ENCODE measurements at regions not wholly inside any gene's neighbourhood (a gene's known extent, or its start where the extent isn't known, plus 50 kb on each side); places are given as distances from the start of the nearest gene placed in this dataset.

GRCh38 chr7:119861385-119861784, 411.6 kb upstream of the KCND2 start:
- no peak overlapping the region for H2BK15ac ChIP-seq (ENCODE audit: low read depth, poor library complexity, severe bottlenecking)
- H3K4me2 ChIP-seq (ENCODE audit: low read length, poor library complexity, severe bottlenecking): no peak overlapping the region
- no peaks in the 10 kb centered on the region for H3K9me3 ChIP-seq (ENCODE audit: control insufficient read depth, low read length)
- H2BK120ac ChIP-seq (ENCODE audit: low read depth, low read length): no peak overlapping the region
- no peak overlapping the region for H2AFZ ChIP-seq (ENCODE audit: low read depth, low read length)
- no peak overlapping the region for H2BK5ac ChIP-seq (ENCODE audit: low read depth, low read length, poor library complexity, severe bottlenecking)
- H2AK5ac ChIP-seq (ENCODE audit: low read length, severe bottlenecking): no peak overlapping the region
- no peaks in the 10 kb centered on the region for H3K4me1 ChIP-seq (ENCODE audit: control insufficient read depth, insufficient read depth, low read depth, low read length)
- H3K36me3 ChIP-seq (ENCODE audit: control insufficient read depth in 1 of 2, insufficient read depth in 2 of 2, low read depth in 1 of 2, low read length in 2 of 2): no peaks in the 10 kb centered on the region
- no peak overlapping the region for H3K18ac ChIP-seq (ENCODE audit: low read depth in 1 of 2, low read length in 2 of 2)
- H3K23ac ChIP-seq (ENCODE audit: low read length in 2 of 2): no peak overlapping the region
- no peaks in the 10 kb centered on the region for H3K79me1 ChIP-seq (replicated peaks; ENCODE audit: low read length, poor library complexity, severe bottlenecking)
- H3K4ac ChIP-seq (ENCODE audit: low read depth in 1 of 2, low read length in 2 of 2): no peak overlapping the region
- H4K8ac ChIP-seq (ENCODE audit: low read length): no peak overlapping the region
- H3K14ac ChIP-seq (ENCODE audit: low read length in 2 of 2): no peak overlapping the region
- no peak overlapping the region for H4K91ac ChIP-seq (ENCODE audit: low read length)
- H3K27ac ChIP-seq (ENCODE audit: low read length, poor library complexity, severe bottlenecking): no peak overlapping the region
- H3K27me3 ChIP-seq (ENCODE audit: control insufficient read depth in 1 of 2, insufficient read depth in 1 of 2, low read length in 2 of 2): no peaks in the 10 kb centered on the region
- DNase-seq: no peak
- no peak overlapping the region for H3K4me3 ChIP-seq (ENCODE audit: insufficient read depth in 1 of 2, low read depth in 1 of 2, low read length in 2 of 2)
- H2BK12ac ChIP-seq (ENCODE audit: low read length in 2 of 2): no peak overlapping the region
- no peak overlapping the region for H3K9ac ChIP-seq (ENCODE audit: low read length)

GRCh38 chr7:119868387-119868786, 404.6 kb upstream of the KCND2 start:
- H3K4me1 ChIP-seq (ENCODE audit: control insufficient read depth, insufficient read depth, low read depth, low read length): no peaks in the 10 kb centered on the region
- no peak overlapping the region for H3K4ac ChIP-seq (ENCODE audit: low read depth in 1 of 2, low read length in 2 of 2)
- no peak overlapping the region for H2AFZ ChIP-seq (ENCODE audit: low read depth, low read length)
- H3K18ac ChIP-seq (ENCODE audit: low read depth in 1 of 2, low read length in 2 of 2): no peak overlapping the region
- no peak for DNase-seq
- H2BK12ac ChIP-seq (ENCODE audit: low read length in 2 of 2): no peak overlapping the region
- H3K9me3 ChIP-seq (ENCODE audit: control insufficient read depth, low read length): no peaks in the 10 kb centered on the region
- H3K4me3 ChIP-seq (ENCODE audit: insufficient read depth in 1 of 2, low read depth in 1 of 2, low read length in 2 of 2): no peak overlapping the region
- no peak overlapping the region for H3K9ac ChIP-seq (ENCODE audit: low read length)
- no peak overlapping the region for H3K14ac ChIP-seq (ENCODE audit: low read length in 2 of 2)
- H2BK5ac ChIP-seq (ENCODE audit: low read depth, low read length, poor library complexity, severe bottlenecking): no peak overlapping the region
- H3K4me2 ChIP-seq (ENCODE audit: low read length, poor library complexity, severe bottlenecking): no peak overlapping the region
- H3K27me3 ChIP-seq (ENCODE audit: control insufficient read depth in 1 of 2, insufficient read depth in 1 of 2, low read length in 2 of 2): no peaks in the 10 kb centered on the region
- H3K27ac ChIP-seq (ENCODE audit: low read length, poor library complexity, severe bottlenecking): no peak overlapping the region
- H3K79me1 ChIP-seq (replicated peaks; ENCODE audit: low read length, poor library complexity, severe bottlenecking): no peaks in the 10 kb centered on the region
- H2BK15ac ChIP-seq (ENCODE audit: low read depth, poor library complexity, severe bottlenecking): no peak overlapping the region
- WGBS: 80% methylated on average over 1 of the region's 2 CpGs
- no peak overlapping the region for H2BK120ac ChIP-seq (ENCODE audit: low read depth, low read length)
- H3K23ac ChIP-seq (ENCODE audit: low read length in 2 of 2): no peak overlapping the region
- no peak overlapping the region for H4K8ac ChIP-seq (ENCODE audit: low read length)
- no peak overlapping the region for H4K91ac ChIP-seq (ENCODE audit: low read length)
- no peaks in the 10 kb centered on the region for H3K36me3 ChIP-seq (ENCODE audit: control insufficient read depth in 1 of 2, insufficient read depth in 2 of 2, low read depth in 1 of 2, low read length in 2 of 2)
- no peak overlapping the region for H2AK5ac ChIP-seq (ENCODE audit: low read length, severe bottlenecking)

- H2BK15ac ChIP-seq (ENCODE audit: low read depth, poor library complexity, severe bottlenecking): no peak overlapping the region
- H2BK5ac ChIP-seq (ENCODE audit: low read depth, low read length, poor library complexity, severe bottlenecking): no peak overlapping the region
- no peak overlapping the region for H4K91ac ChIP-seq (ENCODE audit: low read length)
- H3K27me3 ChIP-seq (ENCODE audit: control insufficient read depth in 1 of 2, insufficient read depth in 1 of 2, low read length in 2 of 2): no peaks in the 10 kb centered on the region
- H2AK5ac ChIP-seq (ENCODE audit: low read length, severe bottlenecking): no peak overlapping the region
- no peak for DNase-seq
- H2BK12ac ChIP-seq (ENCODE audit: low read length in 2 of 2): no peak overlapping the region
- no peak overlapping the region for H3K14ac ChIP-seq (ENCODE audit: low read length in 2 of 2)
- H3K9ac ChIP-seq (ENCODE audit: low read length): no peak overlapping the region
- 83% methylated on average over 1 of the region's 1 CpG for WGBS
- no peak overlapping the region for H3K4me3 ChIP-seq (ENCODE audit: insufficient read depth in 1 of 2, low read depth in 1 of 2, low read length in 2 of 2)
- no peak overlapping the region for H2AFZ ChIP-seq (ENCODE audit: low read depth, low read length)
- H3K9me3 ChIP-seq (ENCODE audit: control insufficient read depth, low read length): no peaks in the 10 kb centered on the region
- H3K4ac ChIP-seq (ENCODE audit: low read depth in 1 of 2, low read length in 2 of 2): no peak overlapping the region
- no peaks in the 10 kb centered on the region for H3K4me1 ChIP-seq (ENCODE audit: control insufficient read depth, insufficient read depth, low read depth, low read length)
- H3K18ac ChIP-seq (ENCODE audit: low read depth in 1 of 2, low read length in 2 of 2): no peak overlapping the region
- no peak overlapping the region for H4K8ac ChIP-seq (ENCODE audit: low read length)
- H3K4me2 ChIP-seq (ENCODE audit: low read length, poor library complexity, severe bottlenecking): no peak overlapping the region
- no peak overlapping the region for H3K23ac ChIP-seq (ENCODE audit: low read length in 2 of 2)
- no peaks in the 10 kb centered on the region for H3K36me3 ChIP-seq (ENCODE audit: control insufficient read depth in 1 of 2, insufficient read depth in 2 of 2, low read depth in 1 of 2, low read length in 2 of 2)
- H3K27ac ChIP-seq (ENCODE audit: low read length, poor library complexity, severe bottlenecking): no peak overlapping the region
- H3K79me1 ChIP-seq (replicated peaks; ENCODE audit: low read length, poor library complexity, severe bottlenecking): no peaks in the 10 kb centered on the region
- H2BK120ac ChIP-seq (ENCODE audit: low read depth, low read length): no peak overlapping the region
Observed at GRCh38 chr7:119879835-119880234, 393.1 kb upstream of the KCND2 start.

- Histone ChIP-seq H3K23ac (ENCODE audit: low read length in 2 of 2) (no peak overlapping the region), H2BK5ac (ENCODE audit: low read depth, low read length, poor library complexity, severe bottlenecking) (no peak overlapping the region), H3K27me3 (ENCODE audit: control insufficient read depth in 1 of 2, insufficient read depth in 1 of 2, low read length in 2 of 2) (no peaks in the 10 kb centered on the region), H3K9ac (ENCODE audit: low read length) (no peak overlapping the region), H3K18ac (ENCODE audit: low read depth in 1 of 2, low read length in 2 of 2) (no peak overlapping the region), H2BK12ac (ENCODE audit: low read length in 2 of 2) (no peak overlapping the region), H3K36me3 (ENCODE audit: control insufficient read depth in 1 of 2, insufficient read depth in 2 of 2, low read depth in 1 of 2, low read length in 2 of 2) (no peaks in the 10 kb centered on the region), H3K14ac (ENCODE audit: low read length in 2 of 2) (no peak overlapping the region), H3K4me2 (ENCODE audit: low read length, poor library complexity, severe bottlenecking) (no peak overlapping the region), H2AK5ac (ENCODE audit: low read length, severe bottlenecking) (no peak overlapping the region), H3K9me3 (ENCODE audit: control insufficient read depth, low read length) (no peaks in the 10 kb centered on the region), H3K27ac (ENCODE audit: low read length, poor library complexity, severe bottlenecking) (no peak overlapping the region), H4K91ac (ENCODE audit: low read length) (no peak overlapping the region), H2BK120ac (ENCODE audit: low read depth, low read length) (no peak overlapping the region), H3K79me1 (replicated peaks; ENCODE audit: low read length, poor library complexity, severe bottlenecking) (no peaks in the 10 kb centered on the region), H2AFZ (ENCODE audit: low read depth, low read length) (no peak overlapping the region), H3K4me1 (ENCODE audit: control insufficient read depth, insufficient read depth, low read depth, low read length) (no peaks in the 10 kb centered on the region), H2BK15ac (ENCODE audit: low read depth, poor library complexity, severe bottlenecking) (no peak overlapping the region), H4K8ac (ENCODE audit: low read length) (no peak overlapping the region), H3K4ac (ENCODE audit: low read depth in 1 of 2, low read length in 2 of 2) (no peak overlapping the region), H3K4me3 (ENCODE audit: insufficient read depth in 1 of 2, low read depth in 1 of 2, low read length in 2 of 2) (no peak overlapping the region)
- DNase-seq: no peak
- WGBS: 93% methylated on average over 3 of the region's 3 CpGs
Observed at GRCh38 chr7:119886007-119886406, 387.0 kb upstream of the KCND2 start.

All from mesenchymal stem cell (in vitro differentiated cells and primary cell).